SK-N-SH treated with all-trans-retinoic acid at 6 μM for 48 hours (cell line): ENCODE measurements at regions not wholly inside any gene's neighbourhood (a gene's known extent, or its start where the extent isn't known, plus 50 kb on each side); places are given as distances from the start of the nearest gene placed in this dataset.

Source experiments
- ATAC-seq: fragments of 200-7000 bp; cut with Tn5 transposase; 3 replicates; pipeline ENCODE4 v1.9.1; 2020; ENCODE audit warnings: mild to moderate bottlenecking, moderate library complexity
- ARNTL ChIP-seq: fragments of 450-650 bp; formaldehyde crosslinking; IDR thresholded peaks from 2 replicates; pipeline ENCODE4 v1.5.0; 2020; ENCODE audit warnings: low read depth, mild to moderate bottlenecking, moderate library complexity, borderline replicate concordance
- BACH2 ChIP-seq: fragments of 250-450 bp; sonication (Bioruptor Pico); IDR thresholded peaks from 2 replicates; pipeline ENCODE4 v1.9.0; 2021; ENCODE audit warnings: mild to moderate bottlenecking, borderline replicate concordance
- CSDC2 ChIP-seq: fragments of 250-450 bp; sonication (Bioruptor Pico); IDR thresholded peaks from 2 replicates; pipeline ENCODE4 v1.5.0; 2020; ENCODE audit warnings: mild to moderate bottlenecking, moderate library complexity
- ESRRG ChIP-seq: fragments of 250-450 bp; sonication (Bioruptor Pico); IDR thresholded peaks from 2 replicates; pipeline ENCODE4 v1.6.1; 2021; ENCODE audit warnings: mild to moderate bottlenecking
- GLIS3 ChIP-seq: fragments of 250-450 bp; sonication (Bioruptor Pico); IDR thresholded peaks from 2 replicates; pipeline ENCODE4 v1.5.0; 2020; ENCODE audit warnings: mild to moderate bottlenecking, moderate library complexity
- ISL1 ChIP-seq: fragments of 250-450 bp; sonication (Bioruptor Pico); IDR thresholded peaks from 2 replicates; pipeline ENCODE4 v2.1.2; 2022; ENCODE audit warnings: mild to moderate bottlenecking, moderate library complexity
- OSR1 ChIP-seq: fragments of 250-450 bp; sonication (Bioruptor Pico); IDR thresholded peaks from 2 replicates; pipeline ENCODE4 v1.8.0; 2022; ENCODE audit warnings: moderate library complexity, mild to moderate bottlenecking, inconsistent platforms
- PPARA ChIP-seq: fragments of 250-450 bp; sonication (Bioruptor Pico); IDR thresholded peaks from 2 replicates; pipeline ENCODE4 v1.5.0; 2020; ENCODE audit warnings: mild to moderate bottlenecking, borderline replicate concordance
- RARB ChIP-seq: fragments of 250-450 bp; sonication (Bioruptor Pico); IDR thresholded peaks from 2 replicates; pipeline ENCODE4 v1.8.0; 2021; ENCODE audit warnings: mild to moderate bottlenecking, moderate library complexity
- TCF4 ChIP-seq: fragments of 250-450 bp; sonication (Bioruptor Pico); IDR thresholded peaks from 2 replicates; pipeline ENCODE4 v1.8.0; 2021; ENCODE audit warnings: mild to moderate bottlenecking, moderate library complexity, borderline replicate concordance
- TOX ChIP-seq: fragments of 250-450 bp; sonication (Bioruptor Pico); IDR thresholded peaks from 2 replicates; pipeline ENCODE4 v1.8.0; 2021; ENCODE audit warnings: mild to moderate bottlenecking, moderate library complexity, borderline replicate concordance
- ZFP3 ChIP-seq: fragments of 250-450 bp; sonication (Bioruptor Pico); IDR thresholded peaks from 2 replicates; pipeline ENCODE4 v1.5.0; 2020; ENCODE audit warnings: mild to moderate bottlenecking, moderate library complexity
- ZFP30 ChIP-seq: fragments of 450-650 bp; formaldehyde crosslinking; IDR thresholded peaks from 2 replicates; pipeline ENCODE4 v1.5.0; 2022; ENCODE audit warnings: mild to moderate bottlenecking, moderate library complexity
- ZNF70 ChIP-seq: fragments of 450-650 bp; formaldehyde crosslinking; IDR thresholded peaks from 2 replicates; pipeline ENCODE4 v1.5.0; 2020; ENCODE audit warnings: mild to moderate bottlenecking, moderate library complexity
- ZNF8 ChIP-seq: fragments of 450-650 bp; formaldehyde crosslinking; IDR thresholded peaks from 2 replicates; pipeline ENCODE4 v1.5.0; 2020; ENCODE audit warnings: mild to moderate bottlenecking, moderate library complexity
- TF ChIP-seq, protein P1 (sequence below): fragments of 250-450 bp; sonication (Bioruptor Pico); IDR thresholded peaks from 2 replicates; pipeline ENCODE4 v1.8.0; 2020; ENCODE audit warnings: mild to moderate bottlenecking, moderate library complexity, borderline replicate concordance
- TF ChIP-seq, protein P2 (sequence below): fragments of 250-450 bp; sonication (Bioruptor Pico); IDR thresholded peaks from 2 replicates; pipeline ENCODE4 v1.8.0; 2021; ENCODE audit warnings: low read depth, mild to moderate bottlenecking, moderate library complexity, borderline replicate concordance
- TF ChIP-seq, protein P3 (sequence below): fragments of 250-450 bp; sonication (Bioruptor Pico); IDR thresholded peaks from 2 replicates; pipeline ENCODE4 v1.5.1; 2021; ENCODE audit warnings: mild to moderate bottlenecking, moderate library complexity
- TF ChIP-seq, protein P4 (sequence below): fragments of 250-450 bp; sonication (Bioruptor Pico); IDR thresholded peaks from 2 replicates; pipeline ENCODE4 v1.5.0; 2020; ENCODE audit warnings: mild to moderate bottlenecking, moderate library complexity
- TF ChIP-seq, protein P5 (sequence below): fragments of 250-450 bp; sonication (Bioruptor Pico); IDR thresholded peaks from 2 replicates; pipeline ENCODE4 v1.5.1; 2020; ENCODE audit warnings: low read depth, mild to moderate bottlenecking, moderate library complexity

DNA sequence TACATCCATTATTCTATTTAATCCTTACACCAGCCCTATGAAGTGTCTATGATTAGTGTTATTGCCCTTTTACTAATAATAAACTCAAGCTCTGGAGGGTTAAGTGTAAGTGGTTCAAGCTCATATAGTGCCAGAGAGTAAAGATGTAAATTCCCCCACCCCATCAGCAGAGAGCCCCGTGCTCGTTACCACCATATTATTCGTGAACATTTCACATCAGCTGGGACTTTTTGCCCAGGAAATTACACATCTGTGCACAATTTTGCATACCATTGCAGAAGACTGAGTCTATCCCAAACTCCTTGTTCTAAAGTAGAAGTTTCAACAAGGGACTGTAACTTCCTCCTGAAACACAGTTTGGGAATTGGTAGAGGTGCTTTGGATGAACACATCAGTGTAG is 220.1 kb downstream of the BCAS1 start:
- no peak for ATAC-seq
- no peak for TF ChIP-seq BACH2 (CRISPR knock-in tag)
- no peak for TF ChIP-seq PPARA (CRISPR knock-in tag)
- TF ChIP-seq, protein P1, sequence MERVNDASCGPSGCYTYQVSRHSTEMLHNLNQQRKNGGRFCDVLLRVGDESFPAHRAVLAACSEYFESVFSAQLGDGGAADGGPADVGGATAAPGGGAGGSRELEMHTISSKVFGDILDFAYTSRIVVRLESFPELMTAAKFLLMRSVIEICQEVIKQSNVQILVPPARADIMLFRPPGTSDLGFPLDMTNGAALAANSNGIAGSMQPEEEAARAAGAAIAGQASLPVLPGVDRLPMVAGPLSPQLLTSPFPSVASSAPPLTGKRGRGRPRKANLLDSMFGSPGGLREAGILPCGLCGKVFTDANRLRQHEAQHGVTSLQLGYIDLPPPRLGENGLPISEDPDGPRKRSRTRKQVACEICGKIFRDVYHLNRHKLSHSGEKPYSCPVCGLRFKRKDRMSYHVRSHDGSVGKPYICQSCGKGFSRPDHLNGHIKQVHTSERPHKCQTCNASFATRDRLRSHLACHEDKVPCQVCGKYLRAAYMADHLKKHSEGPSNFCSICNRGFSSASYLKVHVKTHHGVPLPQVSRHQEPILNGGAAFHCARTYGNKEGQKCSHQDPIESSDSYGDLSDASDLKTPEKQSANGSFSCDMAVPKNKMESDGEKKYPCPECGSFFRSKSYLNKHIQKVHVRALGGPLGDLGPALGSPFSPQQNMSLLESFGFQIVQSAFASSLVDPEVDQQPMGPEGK (CRISPR knock-in tag): no peak
- TF ChIP-seq OSR1 (CRISPR knock-in tag): no peak
- no peak for TF ChIP-seq ZNF8 (CRISPR knock-in tag)
- TF ChIP-seq TCF4: no peak
- TF ChIP-seq, protein P2, sequence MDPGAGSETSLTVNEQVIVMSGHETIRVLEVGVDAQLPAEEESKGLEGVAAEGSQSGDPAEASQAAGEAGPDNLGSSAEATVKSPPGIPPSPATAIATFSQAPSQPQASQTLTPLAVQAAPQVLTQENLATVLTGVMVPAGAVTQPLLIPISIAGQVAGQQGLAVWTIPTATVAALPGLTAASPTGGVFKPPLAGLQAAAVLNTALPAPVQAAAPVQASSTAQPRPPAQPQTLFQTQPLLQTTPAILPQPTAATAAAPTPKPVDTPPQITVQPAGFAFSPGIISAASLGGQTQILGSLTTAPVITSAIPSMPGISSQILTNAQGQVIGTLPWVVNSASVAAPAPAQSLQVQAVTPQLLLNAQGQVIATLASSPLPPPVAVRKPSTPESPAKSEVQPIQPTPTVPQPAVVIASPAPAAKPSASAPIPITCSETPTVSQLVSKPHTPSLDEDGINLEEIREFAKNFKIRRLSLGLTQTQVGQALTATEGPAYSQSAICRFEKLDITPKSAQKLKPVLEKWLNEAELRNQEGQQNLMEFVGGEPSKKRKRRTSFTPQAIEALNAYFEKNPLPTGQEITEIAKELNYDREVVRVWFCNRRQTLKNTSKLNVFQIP: no peak
- TF ChIP-seq CSDC2 (CRISPR knock-in tag): no peak
- TF ChIP-seq, protein P3, sequence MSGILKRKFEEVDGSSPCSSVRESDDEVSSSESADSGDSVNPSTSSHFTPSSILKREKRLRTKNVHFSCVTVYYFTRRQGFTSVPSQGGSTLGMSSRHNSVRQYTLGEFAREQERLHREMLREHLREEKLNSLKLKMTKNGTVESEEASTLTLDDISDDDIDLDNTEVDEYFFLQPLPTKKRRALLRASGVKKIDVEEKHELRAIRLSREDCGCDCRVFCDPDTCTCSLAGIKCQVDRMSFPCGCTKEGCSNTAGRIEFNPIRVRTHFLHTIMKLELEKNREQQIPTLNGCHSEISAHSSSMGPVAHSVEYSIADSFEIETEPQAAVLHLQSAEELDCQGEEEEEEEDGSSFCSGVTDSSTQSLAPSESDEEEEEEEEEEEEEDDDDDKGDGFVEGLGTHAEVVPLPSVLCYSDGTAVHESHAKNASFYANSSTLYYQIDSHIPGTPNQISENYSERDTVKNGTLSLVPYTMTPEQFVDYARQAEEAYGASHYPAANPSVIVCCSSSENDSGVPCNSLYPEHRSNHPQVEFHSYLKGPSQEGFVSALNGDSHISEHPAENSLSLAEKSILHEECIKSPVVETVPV (CRISPR knock-in tag): no peak
- no peak for TF ChIP-seq ARNTL (CRISPR knock-in tag)
- TF ChIP-seq GLIS3: no peak
- TF ChIP-seq, protein P4, sequence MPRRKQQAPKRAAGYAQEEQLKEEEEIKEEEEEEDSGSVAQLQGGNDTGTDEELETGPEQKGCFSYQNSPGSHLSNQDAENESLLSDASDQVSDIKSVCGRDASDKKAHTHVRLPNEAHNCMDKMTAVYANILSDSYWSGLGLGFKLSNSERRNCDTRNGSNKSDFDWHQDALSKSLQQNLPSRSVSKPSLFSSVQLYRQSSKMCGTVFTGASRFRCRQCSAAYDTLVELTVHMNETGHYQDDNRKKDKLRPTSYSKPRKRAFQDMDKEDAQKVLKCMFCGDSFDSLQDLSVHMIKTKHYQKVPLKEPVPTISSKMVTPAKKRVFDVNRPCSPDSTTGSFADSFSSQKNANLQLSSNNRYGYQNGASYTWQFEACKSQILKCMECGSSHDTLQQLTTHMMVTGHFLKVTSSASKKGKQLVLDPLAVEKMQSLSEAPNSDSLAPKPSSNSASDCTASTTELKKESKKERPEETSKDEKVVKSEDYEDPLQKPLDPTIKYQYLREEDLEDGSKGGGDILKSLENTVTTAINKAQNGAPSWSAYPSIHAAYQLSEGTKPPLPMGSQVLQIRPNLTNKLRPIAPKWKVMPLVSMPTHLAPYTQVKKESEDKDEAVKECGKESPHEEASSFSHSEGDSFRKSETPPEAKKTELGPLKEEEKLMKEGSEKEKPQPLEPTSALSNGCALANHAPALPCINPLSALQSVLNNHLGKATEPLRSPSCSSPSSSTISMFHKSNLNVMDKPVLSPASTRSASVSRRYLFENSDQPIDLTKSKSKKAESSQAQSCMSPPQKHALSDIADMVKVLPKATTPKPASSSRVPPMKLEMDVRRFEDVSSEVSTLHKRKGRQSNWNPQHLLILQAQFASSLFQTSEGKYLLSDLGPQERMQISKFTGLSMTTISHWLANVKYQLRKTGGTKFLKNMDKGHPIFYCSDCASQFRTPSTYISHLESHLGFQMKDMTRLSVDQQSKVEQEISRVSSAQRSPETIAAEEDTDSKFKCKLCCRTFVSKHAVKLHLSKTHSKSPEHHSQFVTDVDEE: no peak
- no peak for TF ChIP-seq ZFP3 (CRISPR knock-in tag)

DNA sequence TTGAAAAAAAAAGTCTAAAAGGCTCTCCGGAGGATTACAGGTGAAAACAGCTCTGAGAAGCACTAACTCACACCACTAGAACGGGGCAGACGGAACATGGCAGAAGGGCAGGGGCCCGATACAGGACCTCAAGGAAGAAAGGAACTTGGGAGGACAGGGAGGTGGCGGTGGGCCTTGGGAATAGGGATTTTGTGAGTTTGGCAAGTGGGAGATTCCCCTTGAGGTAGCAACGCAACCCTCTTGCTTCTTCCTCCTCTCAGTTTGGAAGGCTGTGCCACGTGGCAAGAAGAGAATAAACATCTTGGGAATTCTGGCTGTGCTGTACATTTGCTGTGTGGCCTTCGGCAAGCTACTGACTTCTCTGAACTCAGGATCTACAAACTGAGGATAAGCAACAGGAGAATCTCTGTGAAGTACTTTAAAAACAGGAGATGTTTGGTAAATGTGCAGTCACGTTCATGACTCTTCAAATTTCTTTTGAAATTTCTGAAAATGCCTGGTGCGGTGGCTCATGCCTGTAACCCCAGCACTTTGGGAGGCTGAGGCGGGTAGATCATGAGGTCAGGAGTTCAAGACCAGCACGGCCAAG is 220.8 kb downstream of the BCAS1 start:
- no peak for ATAC-seq
- TF ChIP-seq ZFP3 (CRISPR knock-in tag) (no peak), PPARA (CRISPR knock-in tag) (no peak), GLIS3 (no peak), RARB (no peak), TCF4 (no peak), CSDC2 (CRISPR knock-in tag) (no peak), ARNTL (CRISPR knock-in tag) (no peak), BACH2 (CRISPR knock-in tag) (no peak), TOX (CRISPR knock-in tag) (no peak), ISL1 (CRISPR knock-in tag) (no peak)
- TF ChIP-seq, protein P1 (CRISPR knock-in tag): no peak
- TF ChIP-seq, protein P5, sequence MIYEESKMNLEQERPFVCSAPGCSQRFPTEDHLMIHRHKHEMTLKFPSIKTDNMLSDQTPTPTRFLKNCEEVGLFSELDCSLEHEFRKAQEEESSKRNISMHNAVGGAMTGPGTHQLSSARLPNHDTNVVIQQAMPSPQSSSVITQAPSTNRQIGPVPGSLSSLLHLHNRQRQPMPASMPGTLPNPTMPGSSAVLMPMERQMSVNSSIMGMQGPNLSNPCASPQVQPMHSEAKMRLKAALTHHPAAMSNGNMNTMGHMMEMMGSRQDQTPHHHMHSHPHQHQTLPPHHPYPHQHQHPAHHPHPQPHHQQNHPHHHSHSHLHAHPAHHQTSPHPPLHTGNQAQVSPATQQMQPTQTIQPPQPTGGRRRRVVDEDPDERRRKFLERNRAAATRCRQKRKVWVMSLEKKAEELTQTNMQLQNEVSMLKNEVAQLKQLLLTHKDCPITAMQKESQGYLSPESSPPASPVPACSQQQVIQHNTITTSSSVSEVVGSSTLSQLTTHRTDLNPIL (CRISPR knock-in tag): no peak
- TF ChIP-seq, all 23 proteins: peak for 0

DNA sequence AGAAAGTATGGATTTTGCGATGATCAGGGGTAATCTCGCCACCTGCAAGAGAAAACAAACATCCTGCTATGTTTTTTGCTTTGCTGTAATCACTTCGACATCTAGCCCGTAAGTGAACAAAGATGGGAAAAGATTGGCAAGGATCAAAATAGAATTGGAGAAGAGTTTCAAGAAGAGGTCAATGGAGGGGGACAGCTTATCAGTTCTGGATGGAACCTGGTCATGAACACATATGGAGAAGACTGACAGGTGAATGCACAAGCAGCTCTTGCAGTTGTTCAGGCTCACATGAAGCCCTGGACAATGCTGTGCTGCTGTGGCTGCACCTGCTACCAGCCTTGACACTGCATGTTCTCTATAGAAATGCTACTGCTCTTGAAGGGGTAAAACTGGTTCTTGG is 222.1 kb downstream of the BCAS1 start:
- TF ChIP-seq RARB (no peak), ZNF70 (no peak), ZFP30 (CRISPR knock-in tag) (no peak), ESRRG (CRISPR knock-in tag) (no peak), TCF4 (no peak), OSR1 (CRISPR knock-in tag) (no peak), GLIS3 (no peak)
- TF ChIP-seq, protein P4: no peak
- TF ChIP-seq, protein P1 (CRISPR knock-in tag): no peak
- ATAC-seq: no peak
